ENCODE measurements at regions not wholly inside any gene's neighbourhood (a gene's known extent, or its start where the extent isn't known, plus 50 kb on each side); places are given as distances from the start of the nearest gene placed in this dataset.

DNA sequence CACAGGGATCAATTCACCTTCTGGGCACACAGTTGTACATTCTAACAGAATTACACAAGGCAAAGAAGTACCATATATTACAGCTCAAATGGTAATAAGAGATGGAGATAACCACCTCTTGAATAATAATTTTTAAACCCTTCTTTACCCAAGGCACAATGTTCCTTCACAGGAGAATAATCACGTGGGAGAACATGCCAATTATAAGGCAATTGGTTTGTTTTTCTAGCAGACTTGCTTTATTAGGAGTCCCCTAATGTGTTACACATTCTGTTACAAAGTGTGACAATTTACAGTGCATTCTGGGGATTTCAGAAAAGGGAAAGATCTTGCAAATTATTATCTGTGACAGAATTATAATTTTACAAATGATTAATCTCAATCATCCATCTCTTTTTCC is 380.3 kb downstream of the RND3 start:
- H3K4me3 Mint-ChIP-seq = no peak overlapping the region
- H3K9me3 Mint-ChIP-seq = peaks cover 4% of the 10 kb centered on the region
- H3K27me3 Mint-ChIP-seq (ENCODE audit: low read depth) = no peaks in the 10 kb centered on the region
- TF ChIP-seq, protein P1, sequence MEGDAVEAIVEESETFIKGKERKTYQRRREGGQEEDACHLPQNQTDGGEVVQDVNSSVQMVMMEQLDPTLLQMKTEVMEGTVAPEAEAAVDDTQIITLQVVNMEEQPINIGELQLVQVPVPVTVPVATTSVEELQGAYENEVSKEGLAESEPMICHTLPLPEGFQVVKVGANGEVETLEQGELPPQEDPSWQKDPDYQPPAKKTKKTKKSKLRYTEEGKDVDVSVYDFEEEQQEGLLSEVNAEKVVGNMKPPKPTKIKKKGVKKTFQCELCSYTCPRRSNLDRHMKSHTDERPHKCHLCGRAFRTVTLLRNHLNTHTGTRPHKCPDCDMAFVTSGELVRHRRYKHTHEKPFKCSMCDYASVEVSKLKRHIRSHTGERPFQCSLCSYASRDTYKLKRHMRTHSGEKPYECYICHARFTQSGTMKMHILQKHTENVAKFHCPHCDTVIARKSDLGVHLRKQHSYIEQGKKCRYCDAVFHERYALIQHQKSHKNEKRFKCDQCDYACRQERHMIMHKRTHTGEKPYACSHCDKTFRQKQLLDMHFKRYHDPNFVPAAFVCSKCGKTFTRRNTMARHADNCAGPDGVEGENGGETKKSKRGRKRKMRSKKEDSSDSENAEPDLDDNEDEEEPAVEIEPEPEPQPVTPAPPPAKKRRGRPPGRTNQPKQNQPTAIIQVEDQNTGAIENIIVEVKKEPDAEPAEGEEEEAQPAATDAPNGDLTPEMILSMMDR (conservative IDR thresholded peaks at IDR 0.05) = no peak
- no peak for DNase-seq (ENCODE audit: low read depth, low spot score)
- no peak overlapping the region for H3K27ac Mint-ChIP-seq (ENCODE audit: unreplicated experiment)
- peaks cover 9% of the 10 kb centered on the region for H3K4me1 Mint-ChIP-seq
- H3K36me3 Mint-ChIP-seq (ENCODE audit: low read depth) = no peaks in the 10 kb centered on the region

- Mint-ChIP-seq H3K27me3 (ENCODE audit: low read depth) (no peaks in the 10 kb centered on the region), H3K4me3 (no peak overlapping the region), H3K9me3 (peaks cover 6% of the 10 kb centered on the region), H3K27ac (ENCODE audit: unreplicated experiment) (no peak overlapping the region), H3K4me1 (peaks cover 7% of the 10 kb centered on the region), H3K36me3 (ENCODE audit: low read depth) (no peaks in the 10 kb centered on the region)
- DNase-seq (ENCODE audit: low read depth, low spot score) = no peak
- TF ChIP-seq, protein P1 (conservative IDR thresholded peaks at IDR 0.05) = no peak
Measured at GRCh38 chr2:150101947-150102346, 385.5 kb downstream of the RND3 start.

GRCh38 chr2:150100834-150101233 is 386.6 kb downstream of the RND3 start:
- Mint-ChIP-seq H3K4me1 (peaks cover 7% of the 10 kb centered on the region), H3K36me3 (ENCODE audit: low read depth) (no peaks in the 10 kb centered on the region), H3K27ac (ENCODE audit: unreplicated experiment) (no peak overlapping the region), H3K4me3 (no peak overlapping the region), H3K27me3 (ENCODE audit: low read depth) (no peaks in the 10 kb centered on the region), H3K9me3 (peaks cover 6% of the 10 kb centered on the region)
- DNase-seq (ENCODE audit: low read depth, low spot score) = no peak
- TF ChIP-seq, protein P1 (conservative IDR thresholded peaks at IDR 0.05) = no peak

DNA sequence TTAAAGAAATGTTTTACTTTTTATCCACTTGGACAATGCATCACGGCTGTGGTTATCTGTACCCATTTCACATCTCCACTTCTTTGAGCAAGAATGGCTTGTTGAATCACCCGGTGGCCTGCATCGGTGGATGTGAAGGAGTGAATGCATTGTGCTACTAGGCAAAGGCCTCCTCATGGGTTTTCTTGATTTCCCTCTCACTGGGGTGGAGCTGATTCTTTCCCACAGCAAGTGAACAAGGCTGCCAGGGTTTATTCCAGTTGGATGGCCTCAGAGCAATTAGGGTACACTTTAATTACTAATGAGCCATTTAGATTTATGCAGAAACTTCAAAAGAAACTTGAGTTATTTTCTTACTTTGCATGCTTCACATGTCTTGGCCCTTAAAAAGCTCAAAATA is 387.1 kb downstream of the RND3 start:
- TF ChIP-seq, protein P1 (conservative IDR thresholded peaks at IDR 0.05) = no peak
- peaks cover 7% of the 10 kb centered on the region for H3K4me1 Mint-ChIP-seq
- no peaks in the 10 kb centered on the region for H3K36me3 Mint-ChIP-seq (ENCODE audit: low read depth)
- H3K27me3 Mint-ChIP-seq (ENCODE audit: low read depth) = no peaks in the 10 kb centered on the region
- H3K4me3 Mint-ChIP-seq = no peak overlapping the region
- no peak overlapping the region for H3K27ac Mint-ChIP-seq (ENCODE audit: unreplicated experiment)
- peaks cover 6% of the 10 kb centered on the region for H3K9me3 Mint-ChIP-seq
- DNase-seq (ENCODE audit: low read depth, low spot score) = no peak

DNA sequence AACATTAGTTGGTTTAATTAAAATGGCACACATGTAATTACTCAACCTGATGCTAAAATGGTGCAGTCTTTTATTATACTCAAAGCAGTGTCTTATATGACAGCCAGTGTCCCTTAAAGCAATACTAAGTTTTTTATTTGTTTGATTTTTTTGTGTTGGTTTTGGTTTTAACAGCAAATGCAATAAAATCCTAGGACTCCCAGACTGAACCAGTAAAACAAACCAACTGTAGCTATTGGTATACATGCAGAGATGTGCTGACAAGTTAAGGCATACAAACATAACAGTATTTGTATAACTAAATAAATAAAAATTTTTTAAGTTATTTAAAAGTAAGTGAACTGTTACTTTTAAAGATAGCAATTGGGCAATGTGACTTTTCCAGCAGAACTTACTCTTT is 387.7 kb downstream of the RND3 start:
- Mint-ChIP-seq H3K36me3 (ENCODE audit: low read depth) (no peaks in the 10 kb centered on the region), H3K4me1 (peaks cover 7% of the 10 kb centered on the region), H3K9me3 (peaks cover 2% of the 10 kb centered on the region), H3K27ac (ENCODE audit: unreplicated experiment) (no peak overlapping the region), H3K4me3 (no peak overlapping the region), H3K27me3 (ENCODE audit: low read depth) (no peaks in the 10 kb centered on the region)
- TF ChIP-seq, protein P1 (conservative IDR thresholded peaks at IDR 0.05) = no peak
- DNase-seq (ENCODE audit: low read depth, low spot score) = no peak
